ENCODE measurements at regions not wholly inside any gene's neighbourhood (a gene's known extent, or its start where the extent isn't known, plus 50 kb on each side); places are given as distances from the start of the nearest gene placed in this dataset.

DNA sequence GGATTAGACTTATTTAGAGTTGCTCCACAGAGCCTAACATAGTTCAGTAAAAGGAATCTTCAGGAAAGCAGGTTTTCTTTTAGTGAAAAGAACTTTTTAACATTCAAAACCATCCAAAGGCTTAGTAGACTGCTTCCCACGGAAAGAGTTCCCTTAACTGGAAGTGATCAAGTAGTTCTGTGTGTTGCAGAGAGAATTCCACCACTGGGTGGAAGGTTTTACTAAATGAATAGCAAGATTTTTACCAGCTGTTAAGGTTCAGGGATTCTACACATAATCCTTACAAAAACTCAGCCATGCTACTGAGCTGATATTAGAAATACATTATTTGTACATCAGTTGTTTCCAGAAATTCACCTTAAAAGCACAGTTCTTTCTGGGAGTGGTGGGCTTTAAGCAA is 119.7 kb downstream of the GDAP2 start:
- DNase-seq = no peak

DNA sequence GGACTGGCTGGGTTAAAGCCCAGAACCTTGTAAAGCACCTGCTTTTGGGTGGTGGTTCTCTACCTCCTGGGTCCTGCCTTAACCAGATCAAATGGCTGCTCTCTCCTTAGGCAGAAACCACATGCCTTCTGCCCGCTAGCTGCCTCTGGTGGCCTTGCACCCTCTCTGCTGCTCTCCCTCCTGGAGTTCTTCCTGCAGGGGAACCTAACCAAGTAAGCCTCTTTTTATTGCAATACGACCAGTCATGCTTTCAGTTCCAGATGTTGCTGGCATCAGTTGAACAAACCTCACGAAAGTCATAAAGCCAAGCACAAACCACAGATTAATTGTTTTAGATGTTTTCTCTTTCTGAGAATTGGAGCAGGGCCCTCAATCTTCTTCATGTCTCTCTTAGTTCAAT is 118.9 kb downstream of the GDAP2 start:
- no peak for DNase-seq

DNA sequence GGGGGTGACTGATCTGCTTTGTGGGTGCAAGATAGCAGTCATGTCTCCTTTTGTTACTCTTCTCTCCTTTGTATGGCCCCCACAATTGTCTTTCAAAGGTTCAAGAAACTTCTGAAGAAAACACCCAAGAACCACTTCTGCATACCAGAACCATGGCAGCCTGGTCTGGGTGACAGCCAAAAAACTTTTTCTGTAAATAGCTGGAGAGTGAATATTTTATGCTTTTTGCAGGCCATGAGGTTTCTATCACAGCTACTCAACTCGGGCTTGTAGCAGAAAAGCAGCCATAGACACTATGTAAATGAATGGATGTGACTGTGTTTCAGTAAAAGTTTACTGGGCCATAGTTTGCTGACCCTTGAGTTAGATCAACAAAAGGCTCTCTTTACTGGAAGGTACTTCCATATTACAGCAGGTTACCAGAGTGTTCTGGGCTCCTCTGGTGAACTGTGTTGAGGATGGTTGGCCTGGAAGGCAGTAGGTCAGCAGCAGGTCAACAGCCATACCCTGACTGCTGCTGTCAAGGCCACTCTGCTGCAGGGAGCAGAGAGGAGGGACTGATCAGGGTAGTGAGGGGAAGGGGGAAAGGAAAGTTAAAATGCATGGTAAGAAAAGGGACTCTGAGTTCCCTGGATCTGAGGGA is 116.4 kb downstream of the GDAP2 start:
- no peak for DNase-seq
